Endothelial cell of umbilical vein (primary cell): ENCODE measurements at regions not wholly inside any gene's neighbourhood (a gene's known extent, or its start where the extent isn't known, plus 50 kb on each side); places are given as distances from the start of the nearest gene placed in this dataset.

Experiments used
- CTCF ChIP-seq, 2 donors: IDR thresholded peaks; 1 replicate in 1 of 2; 2 replicates in 1 of 2; pipeline ENCODE4 v1.5.1; 2011; ENCODE audit warnings: low read length in 2 of 2, mild to moderate bottlenecking in 2 of 2, moderate library complexity in 2 of 2, control low read depth in 1 of 2, inconsistent platforms in 1 of 2, low read depth in 1 of 2; ENCODE audit not compliant: insufficient read depth in 1 of 2; ENCODE audit errors: extremely low read depth in 1 of 2
- MAX ChIP-seq: IDR thresholded peaks from 2 replicates; pipeline ENCODE4 v1.6.1; 2011; ENCODE audit not compliant: insufficient read depth, insufficient read length
- POLR2A ChIP-seq: IDR thresholded peaks from 2 replicates; pipeline ENCODE4 v1.6.1; 2012; ENCODE audit warnings: low read depth, mild to moderate bottlenecking, control low read depth, low read length
- POLR2AphosphoS5 ChIP-seq: IDR thresholded peaks from 2 replicates; pipeline ENCODE4 v1.6.1; 2012; ENCODE audit warnings: low read depth, mild to moderate bottlenecking, control low read depth, low read length, moderate library complexity; ENCODE audit not compliant: insufficient read depth

- TF ChIP-seq POLR2AphosphoS5 (no peak), POLR2A (no peak), CTCF (IDR thresholded peaks at IDR 0.05; ENCODE audit: extremely low read depth in 1 of 2, insufficient read depth in 1 of 2, low read depth in 1 of 2, low read length in 2 of 2) (no peak), MAX (no peak)
These were observed 262.9 kb downstream of the BCL11A start for GRCh38 chr2:60290509-60290908.
